ENCODE measurements at regions not wholly inside any gene's neighbourhood (a gene's known extent, or its start where the extent isn't known, plus 50 kb on each side); places are given as distances from the start of the nearest gene placed in this dataset.

GRCh38 chr2:204086167-204086566 lies 149.6 kb downstream of the ICOS start:
- WGBS (ENCODE audit: insufficient coverage, low coverage, low lambda C conversion rate, missing lambda C conversion rate) = 4% methylated on average over 1 of the region's 1 CpG
- H3K4me1 ChIP-seq = no peaks in the 10 kb centered on the region
- TF ChIP-seq CTCF (IDR thresholded peaks at IDR 0.05) (no peak), POLR2A (IDR thresholded peaks at IDR 0.05) (no peak)
- no peaks in the 10 kb centered on the region for H3K36me3 ChIP-seq
- H3K4me3 ChIP-seq = no peak overlapping the region
- ATAC-seq (no peak), DNase-seq (no peak)
- intact Hi-C loops (cut with DNase I) = no loop called here
- no peaks in the 10 kb centered on the region for H3K27me3 ChIP-seq
- no peak overlapping the region for H3K27ac ChIP-seq
- no peaks in the 10 kb centered on the region for H3K9me3 ChIP-seq

- Histone ChIP-seq H3K4me1 (no peaks in the 10 kb centered on the region), H3K4me3 (no peak overlapping the region), H3K27ac (no peak overlapping the region), H3K36me3 (no peaks in the 10 kb centered on the region), H3K27me3 (no peaks in the 10 kb centered on the region), H3K9me3 (no peaks in the 10 kb centered on the region)
- TF ChIP-seq POLR2A (IDR thresholded peaks at IDR 0.05) (no peak), CTCF (IDR thresholded peaks at IDR 0.05) (no peak)
- no peak for DNase-seq
- intact Hi-C loops (cut with DNase I) = no loop called here
- 77% methylated on average over 2 of the region's 2 CpGs for WGBS (ENCODE audit: insufficient coverage, low coverage, low lambda C conversion rate, missing lambda C conversion rate)
- no peak for ATAC-seq
These were observed 152.5 kb downstream of the ICOS start for GRCh38 chr2:204089105-204089504.

GRCh38 chr2:204089574-204089973 lies 153.0 kb downstream of the ICOS start:
- intact Hi-C loops (cut with DNase I) = no loop called here
- DNase-seq (no peak), ATAC-seq (no peak)
- H3K9me3 ChIP-seq = no peaks in the 10 kb centered on the region
- H3K36me3 ChIP-seq = no peaks in the 10 kb centered on the region
- no peaks in the 10 kb centered on the region for H3K4me1 ChIP-seq
- TF ChIP-seq CTCF (IDR thresholded peaks at IDR 0.05) (no peak), POLR2A (IDR thresholded peaks at IDR 0.05) (no peak)
- H3K4me3 ChIP-seq = no peak overlapping the region
- no peak overlapping the region for H3K27ac ChIP-seq
- 54% methylated on average over 4 of the region's 4 CpGs for WGBS (ENCODE audit: insufficient coverage, low coverage, low lambda C conversion rate, missing lambda C conversion rate)
- no peaks in the 10 kb centered on the region for H3K27me3 ChIP-seq

GRCh38 chr2:204090021-204090420 lies 153.5 kb downstream of the ICOS start:
- no peaks in the 10 kb centered on the region for H3K27me3 ChIP-seq
- intact Hi-C loops (cut with DNase I) = no loop called here
- no peak overlapping the region for H3K27ac ChIP-seq
- ATAC-seq (no peak), DNase-seq (no peak)
- 48% methylated on average over 3 of the region's 3 CpGs for WGBS (ENCODE audit: insufficient coverage, low coverage, low lambda C conversion rate, missing lambda C conversion rate)
- no peaks in the 10 kb centered on the region for H3K36me3 ChIP-seq
- TF ChIP-seq POLR2A (IDR thresholded peaks at IDR 0.05) = no peak
- TF ChIP-seq CTCF (IDR thresholded peaks at IDR 0.05) = no peak
- H3K9me3 ChIP-seq = no peaks in the 10 kb centered on the region
- H3K4me1 ChIP-seq = no peaks in the 10 kb centered on the region
- no peak overlapping the region for H3K4me3 ChIP-seq

GRCh38 chr2:204104811-204105210 lies 168.2 kb downstream of the ICOS start:
- Histone ChIP-seq H3K27me3 (no peaks in the 10 kb centered on the region), H3K4me1 (no peaks in the 10 kb centered on the region), H3K4me3 (no peak overlapping the region), H3K27ac (no peak overlapping the region), H3K9me3 (no peaks in the 10 kb centered on the region), H3K36me3 (no peaks in the 10 kb centered on the region)
- TF ChIP-seq CTCF (IDR thresholded peaks at IDR 0.05) = no peak
- no peak for TF ChIP-seq POLR2A (IDR thresholded peaks at IDR 0.05)
- ATAC-seq (no peak), DNase-seq (no peak)
- intact Hi-C loops (cut with DNase I) = no loop called here
- WGBS (ENCODE audit: insufficient coverage, low coverage, low lambda C conversion rate, missing lambda C conversion rate) = 83% methylated on average over 4 of the region's 4 CpGs

Data from right lobe of liver (tissue), 6 donors.